Gastroesophageal sphincter (tissue), 3 donors: ENCODE measurements at regions not wholly inside any gene's neighbourhood (a gene's known extent, or its start where the extent isn't known, plus 50 kb on each side); places are given as distances from the start of the nearest gene placed in this dataset.

ENCODE experiments used
- EP300 ChIP-seq: sonication (generic); formaldehyde crosslinking; IDR thresholded peaks from one replicate; pipeline ENCODE4 v1.6.1; 2017; ENCODE audit warnings: antibody characterized with exemption, mild to moderate bottlenecking
- TF ChIP-seq, protein P1 (sequence below), 4 experiments: fragments of 200-600 bp in 2 of 4; fragments of 450-650 bp in 2 of 4; sonication (generic) in 1 of 4; IDR thresholded peaks; one replicate each; pipeline ENCODE4 v1.5.1; 2017 to 2019; ENCODE audit warnings: antibody characterized with exemption in 4 of 4, mild to moderate bottlenecking in 2 of 4, moderate library complexity in 2 of 4

GRCh38 chr18:55086906-55087305 is 127.6 kb upstream of the CCDC68 start:
- TF ChIP-seq, protein P1, sequence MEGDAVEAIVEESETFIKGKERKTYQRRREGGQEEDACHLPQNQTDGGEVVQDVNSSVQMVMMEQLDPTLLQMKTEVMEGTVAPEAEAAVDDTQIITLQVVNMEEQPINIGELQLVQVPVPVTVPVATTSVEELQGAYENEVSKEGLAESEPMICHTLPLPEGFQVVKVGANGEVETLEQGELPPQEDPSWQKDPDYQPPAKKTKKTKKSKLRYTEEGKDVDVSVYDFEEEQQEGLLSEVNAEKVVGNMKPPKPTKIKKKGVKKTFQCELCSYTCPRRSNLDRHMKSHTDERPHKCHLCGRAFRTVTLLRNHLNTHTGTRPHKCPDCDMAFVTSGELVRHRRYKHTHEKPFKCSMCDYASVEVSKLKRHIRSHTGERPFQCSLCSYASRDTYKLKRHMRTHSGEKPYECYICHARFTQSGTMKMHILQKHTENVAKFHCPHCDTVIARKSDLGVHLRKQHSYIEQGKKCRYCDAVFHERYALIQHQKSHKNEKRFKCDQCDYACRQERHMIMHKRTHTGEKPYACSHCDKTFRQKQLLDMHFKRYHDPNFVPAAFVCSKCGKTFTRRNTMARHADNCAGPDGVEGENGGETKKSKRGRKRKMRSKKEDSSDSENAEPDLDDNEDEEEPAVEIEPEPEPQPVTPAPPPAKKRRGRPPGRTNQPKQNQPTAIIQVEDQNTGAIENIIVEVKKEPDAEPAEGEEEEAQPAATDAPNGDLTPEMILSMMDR (IDR thresholded peaks at IDR 0.05), result no peak
- no peak for TF ChIP-seq EP300
